Esophagus squamous epithelium (tissue), 4 donors: ENCODE measurements at regions not wholly inside any gene's neighbourhood (a gene's known extent, or its start where the extent isn't known, plus 50 kb on each side); places are given as distances from the start of the nearest gene placed in this dataset.

Experiments used
- POLR2A ChIP-seq, 4 donors: fragments of 450-650 bp; IDR thresholded peaks; one replicate each; pipeline ENCODE4 v1.6.1; 2017; ENCODE audit warnings: antibody characterized with exemption in 4 of 4, mild to moderate bottlenecking in 4 of 4, moderate library complexity in 3 of 4
- TF ChIP-seq, protein P1 (sequence below), 6 experiments: fragments of 450-650 bp in 4 of 6; fragments of 200-600 bp in 2 of 6; sonication (generic) in 2 of 6; IDR thresholded peaks; one replicate each; pipeline ENCODE4 v1.5.1; 2016 to 2019; ENCODE audit warnings: antibody characterized with exemption in 6 of 6, mild to moderate bottlenecking in 4 of 6, moderate library complexity in 4 of 6

DNA sequence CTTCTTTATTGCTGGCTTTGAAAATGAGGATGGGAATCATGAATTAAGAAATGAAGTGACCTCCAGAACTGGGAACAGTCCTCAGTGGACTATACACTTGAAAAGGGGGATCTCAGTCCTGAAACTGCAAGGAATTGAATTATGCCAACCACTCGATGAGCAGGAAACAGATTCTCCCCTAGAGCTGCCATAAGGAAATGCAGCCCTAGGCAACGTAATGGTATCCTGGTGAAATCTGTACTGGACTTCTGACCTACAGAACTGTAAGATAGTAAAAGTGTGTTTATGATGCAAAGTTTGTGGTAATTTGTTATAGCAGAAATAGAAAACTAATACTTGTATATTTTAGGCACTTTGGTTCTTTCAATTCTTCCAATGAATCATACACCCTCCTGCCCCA lies 236.4 kb upstream of the TAC1 start:
- TF ChIP-seq, protein P1, sequence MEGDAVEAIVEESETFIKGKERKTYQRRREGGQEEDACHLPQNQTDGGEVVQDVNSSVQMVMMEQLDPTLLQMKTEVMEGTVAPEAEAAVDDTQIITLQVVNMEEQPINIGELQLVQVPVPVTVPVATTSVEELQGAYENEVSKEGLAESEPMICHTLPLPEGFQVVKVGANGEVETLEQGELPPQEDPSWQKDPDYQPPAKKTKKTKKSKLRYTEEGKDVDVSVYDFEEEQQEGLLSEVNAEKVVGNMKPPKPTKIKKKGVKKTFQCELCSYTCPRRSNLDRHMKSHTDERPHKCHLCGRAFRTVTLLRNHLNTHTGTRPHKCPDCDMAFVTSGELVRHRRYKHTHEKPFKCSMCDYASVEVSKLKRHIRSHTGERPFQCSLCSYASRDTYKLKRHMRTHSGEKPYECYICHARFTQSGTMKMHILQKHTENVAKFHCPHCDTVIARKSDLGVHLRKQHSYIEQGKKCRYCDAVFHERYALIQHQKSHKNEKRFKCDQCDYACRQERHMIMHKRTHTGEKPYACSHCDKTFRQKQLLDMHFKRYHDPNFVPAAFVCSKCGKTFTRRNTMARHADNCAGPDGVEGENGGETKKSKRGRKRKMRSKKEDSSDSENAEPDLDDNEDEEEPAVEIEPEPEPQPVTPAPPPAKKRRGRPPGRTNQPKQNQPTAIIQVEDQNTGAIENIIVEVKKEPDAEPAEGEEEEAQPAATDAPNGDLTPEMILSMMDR (IDR thresholded peaks at IDR 0.05) = no peak
- no peak for TF ChIP-seq POLR2A (IDR thresholded peaks at IDR 0.05)
